Large intestine (tissue), 3 donors: ENCODE measurements at regions not wholly inside any gene's neighbourhood (a gene's known extent, or its start where the extent isn't known, plus 50 kb on each side); places are given as distances from the start of the nearest gene placed in this dataset.

Experiments
- DNase-seq, 2 donors: peaks; one replicate each; pipeline versions ENCODE4 v3.0.0 to v3.0.0-alpha.2; 2013
- H3K27ac ChIP-seq: one replicate; pipeline ENCODE4 v1.5.1; 2013; ENCODE audit warnings: low read length
- H3K27me3 ChIP-seq: 2 replicates; pipeline ENCODE4 v1.6.1; 2013; ENCODE audit warnings: low read length; ENCODE audit not compliant: control insufficient read depth, insufficient read depth
- H3K36me3 ChIP-seq: 2 replicates; pipeline ENCODE4 v1.6.1; 2013; ENCODE audit warnings: low read length; ENCODE audit not compliant: control insufficient read depth, insufficient read depth
- H3K4me1 ChIP-seq: one replicate; pipeline ENCODE4 v1.6.1; 2013; ENCODE audit warnings: low read length; ENCODE audit not compliant: control insufficient read depth, insufficient read depth
- H3K4me3 ChIP-seq: one replicate; pipeline ENCODE4 v1.5.1; 2013; ENCODE audit warnings: low read length
- H3K9me3 ChIP-seq: one replicate; pipeline ENCODE4 v1.6.1; 2013; ENCODE audit warnings: mild to moderate bottlenecking, low read depth, low read length, moderate library complexity; ENCODE audit not compliant: control insufficient read depth
- WGBS: methylation state at CpG from one replicate; pipeline ENCODE4 v1.1.5; 2013; ENCODE audit warnings: low lambda C conversion rate; ENCODE audit not compliant: insufficient coverage; 5-methylcytosine and 5-hydroxymethylcytosine counted together

- H3K4me1 ChIP-seq = no peaks in the 10 kb centered on the region
- WGBS = no CpG with 5 or more reads among the region's 10 CpGs
- no peak overlapping the region for H3K4me3 ChIP-seq
- no peaks in the 10 kb centered on the region for H3K36me3 ChIP-seq
- H3K27me3 ChIP-seq = peaks cover 6% of the 10 kb centered on the region
- DNase-seq = no peak
- peaks cover 3% of the 10 kb centered on the region for H3K9me3 ChIP-seq
- H3K27ac ChIP-seq = no peak overlapping the region
Observed at GRCh38 chr14:104326848-104327247, 188.5 kb downstream of the KIF26A start.

GRCh38 chr14:104328607-104329006 lies 190.2 kb downstream of the KIF26A start:
- DNase-seq = no peak
- no CpG with 5 or more reads among the region's 5 CpGs for WGBS
- no peak overlapping the region for H3K4me3 ChIP-seq
- H3K27ac ChIP-seq = no peak overlapping the region
- no peaks in the 10 kb centered on the region for H3K36me3 ChIP-seq
- H3K9me3 ChIP-seq = peaks cover 4% of the 10 kb centered on the region
- no peaks in the 10 kb centered on the region for H3K27me3 ChIP-seq
- no peaks in the 10 kb centered on the region for H3K4me1 ChIP-seq

GRCh38 chr14:104329793-104330192 lies 191.4 kb downstream of the KIF26A start:
- no peaks in the 10 kb centered on the region for H3K4me1 ChIP-seq
- WGBS = no CpG with 5 or more reads among the region's 1 CpG
- no peak overlapping the region for H3K27ac ChIP-seq
- no peaks in the 10 kb centered on the region for H3K36me3 ChIP-seq
- no peaks in the 10 kb centered on the region for H3K27me3 ChIP-seq
- H3K9me3 ChIP-seq = peaks cover 4% of the 10 kb centered on the region
- no peak overlapping the region for H3K4me3 ChIP-seq
- DNase-seq = no peak

DNA sequence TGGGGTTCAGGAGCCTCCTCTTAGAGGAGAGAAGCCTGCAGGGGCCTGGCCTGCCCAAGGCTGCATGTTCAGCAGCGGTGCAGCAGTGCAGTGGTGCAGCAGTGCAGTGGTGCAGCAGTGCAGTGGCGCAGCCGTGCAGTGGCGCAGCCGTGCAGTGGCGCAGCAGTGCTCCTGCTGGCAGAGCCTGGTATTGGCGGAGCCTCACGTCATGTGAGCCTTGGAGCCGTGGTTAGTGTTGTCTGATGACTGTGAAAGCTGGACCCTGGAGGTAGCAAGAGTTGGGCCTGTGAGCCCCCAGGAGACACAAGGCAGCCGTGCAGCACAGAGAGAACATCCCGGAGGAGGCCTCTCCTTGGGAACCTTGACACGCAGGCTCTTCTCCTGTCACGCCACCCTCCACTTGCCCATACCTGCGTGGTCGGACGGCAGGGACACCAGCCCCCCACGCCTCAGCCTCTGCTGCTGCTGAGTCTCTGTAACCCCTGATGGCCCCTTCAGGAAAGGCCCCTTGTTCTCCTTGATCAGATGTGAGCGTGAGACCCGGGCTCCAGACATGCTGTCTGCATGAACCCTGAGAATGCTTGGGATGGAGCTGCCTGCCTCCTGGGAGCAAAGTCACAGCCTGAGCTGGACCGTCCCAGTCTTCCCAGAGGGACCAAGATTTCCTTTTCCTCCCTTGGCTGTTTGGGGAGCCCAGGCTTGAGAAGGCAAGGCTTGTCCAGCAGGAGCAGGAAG lies 193.7 kb downstream of the KIF26A start:
- Histone ChIP-seq H3K36me3 (no peaks in the 10 kb centered on the region), H3K9me3 (peaks cover 4% of the 10 kb centered on the region), H3K4me3 (no peak overlapping the region), H3K27ac (no peak overlapping the region), H3K4me1 (peaks cover 7% of the 10 kb centered on the region), H3K27me3 (no peaks in the 10 kb centered on the region)
- no CpG with 5 or more reads among the region's 20 CpGs for WGBS
- no peak for DNase-seq

- H3K27me3 ChIP-seq = no peaks in the 10 kb centered on the region
Observed at GRCh38 chr14:104332634-104333270, 194.4 kb downstream of the KIF26A start.

GRCh38 chr14:104333646-104334423 lies 195.4 kb downstream of the KIF26A start:
- Histone ChIP-seq H3K9me3 (peaks cover 4% of the 10 kb centered on the region), H3K27ac (no peak overlapping the region), H3K27me3 (no peaks in the 10 kb centered on the region), H3K4me1 (peaks cover 7% of the 10 kb centered on the region), H3K4me3 (no peak overlapping the region), H3K36me3 (no peaks in the 10 kb centered on the region)
- WGBS = no CpG with 5 or more reads among the region's 39 CpGs
- DNase-seq = no peak

More at GRCh38 chr14:104332634-104333270, 194.4 kb downstream of the KIF26A start:
- Histone ChIP-seq H3K27ac (no peak overlapping the region), H3K4me1 (peaks cover 7% of the 10 kb centered on the region), H3K4me3 (no peak overlapping the region), H3K36me3 (no peaks in the 10 kb centered on the region), H3K9me3 (peaks cover 4% of the 10 kb centered on the region)
- no peak for DNase-seq
- WGBS = no CpG with 5 or more reads among the region's 15 CpGs

- Histone ChIP-seq H3K36me3 (no peaks in the 10 kb centered on the region), H3K4me1 (peaks cover 7% of the 10 kb centered on the region), H3K9me3 (peaks cover 4% of the 10 kb centered on the region), H3K27ac (no peak overlapping the region), H3K27me3 (no peaks in the 10 kb centered on the region), H3K4me3 (no peak overlapping the region)
- no peak for DNase-seq
- 93% methylated on average over 5 of the region's 31 CpGs for WGBS
Observed at GRCh38 chr14:104334424-104335161, 196.2 kb downstream of the KIF26A start.

GRCh38 chr14:104335176-104335575 lies 196.8 kb downstream of the KIF26A start:
- WGBS = no CpG with 5 or more reads among the region's 4 CpGs
- H3K4me1 ChIP-seq = peaks cover 7% of the 10 kb centered on the region
- no peaks in the 10 kb centered on the region for H3K27me3 ChIP-seq
- no peak overlapping the region for H3K4me3 ChIP-seq
- H3K27ac ChIP-seq = no peak overlapping the region
- peaks cover 4% of the 10 kb centered on the region for H3K9me3 ChIP-seq
- no peaks in the 10 kb centered on the region for H3K36me3 ChIP-seq
- DNase-seq = no peak

- no peak overlapping the region for H3K27ac ChIP-seq
- H3K4me3 ChIP-seq = no peak overlapping the region
- H3K36me3 ChIP-seq = no peaks in the 10 kb centered on the region
- H3K9me3 ChIP-seq = peaks cover 4% of the 10 kb centered on the region
- no CpG with 5 or more reads among the region's 12 CpGs for WGBS
- peaks cover 7% of the 10 kb centered on the region for H3K4me1 ChIP-seq
- no peaks in the 10 kb centered on the region for H3K27me3 ChIP-seq
- DNase-seq = no peak
Observed at GRCh38 chr14:104335611-104336010, 197.2 kb downstream of the KIF26A start.

- peaks cover 3% of the 10 kb centered on the region for H3K9me3 ChIP-seq
- H3K36me3 ChIP-seq = no peaks in the 10 kb centered on the region
- peak; percentile 61 to 87 for DNase-seq
- no peaks in the 10 kb centered on the region for H3K27me3 ChIP-seq
- peaks cover 9% of the 10 kb centered on the region for H3K4me1 ChIP-seq
- no peak overlapping the region for H3K4me3 ChIP-seq
- no CpG with 5 or more reads among the region's 4 CpGs for WGBS
- H3K27ac ChIP-seq = peak overlapping the region; percentile 37
Observed at GRCh38 chr14:104337351-104337750, 199.0 kb downstream of the KIF26A start.
